Right lobe of liver (tissue), 6 donors: ENCODE measurements at regions not wholly inside any gene's neighbourhood (a gene's known extent, or its start where the extent isn't known, plus 50 kb on each side); places are given as distances from the start of the nearest gene placed in this dataset.

Source experiments
- ATAC-seq, 4 donors: fragments of 200-7000 bp; cut with Tn5 transposase; one replicate each; pipeline ENCODE4 v1.9.1; 2020; ENCODE audit warnings: mild to moderate bottlenecking in 4 of 4, moderate library complexity in 4 of 4
- DNase-seq, 3 donors: peaks; one replicate each; pipeline ENCODE4 v3.0.0-alpha.2; 2020
- H3K27ac ChIP-seq, 3 donors: fragments of 200-600 bp; one replicate each; pipeline ENCODE4 v1.8.0; 2022
- H3K27me3 ChIP-seq, 2 donors: fragments of 200-600 bp; one replicate each; pipeline ENCODE4 v1.8.0; 2022
- H3K36me3 ChIP-seq, 4 donors: fragments of 200-600 bp; sonication (generic) in 1 of 4; one replicate each; pipeline versions ENCODE4 v1.5.1 to v1.8.0; 2017 to 2022; ENCODE audit warnings: control low read depth in 1 of 4
- H3K4me1 ChIP-seq, 4 donors: fragments of 200-600 bp; sonication (generic) in 1 of 4; one replicate each; pipeline versions ENCODE4 v1.5.1 to v1.8.0; 2017 to 2022; ENCODE audit warnings: control low read depth in 1 of 4
- H3K4me3 ChIP-seq, 3 donors: fragments of 200-600 bp; one replicate each; pipeline ENCODE4 v1.8.0; 2022
- H3K9me3 ChIP-seq, 4 donors: fragments of 200-600 bp; sonication (generic) in 1 of 4; one replicate each; pipeline versions ENCODE4 v1.5.1 to v1.8.0; 2017 to 2022; ENCODE audit warnings: control low read depth in 1 of 4
- CTCF ChIP-seq, 4 donors: fragments of 200-600 bp in 3 of 4; fragments of 450-650 bp in 1 of 4; IDR thresholded peaks; one replicate each; pipeline versions ENCODE4 v1.5.1 to v1.8.0; 2016 to 2022; ENCODE audit warnings: antibody characterized with exemption in 4 of 4, mild to moderate bottlenecking in 2 of 4
- POLR2A ChIP-seq: fragments of 450-650 bp; IDR thresholded peaks from one replicate; pipeline ENCODE4 v1.6.1; 2017; ENCODE audit warnings: antibody characterized with exemption, mild to moderate bottlenecking
- WGBS: methylation state at CpG from one replicate; pipeline ENCODE4 v1.1.6; 2018; ENCODE audit warnings: low coverage, low lambda C conversion rate; ENCODE audit not compliant: insufficient coverage; ENCODE audit errors: missing lambda C conversion rate; 5-methylcytosine and 5-hydroxymethylcytosine counted together
- intact Hi-C, 2 donors: fragments of 100-400 bp; cut with DNase I; formaldehyde crosslinking; loops; one replicate each; pipeline versions ENCODE4 v1.11.2 to v1.14.1; 2022
- donor health status: DM: no; HTN: yes; CAD: no.
- donor health status: DM: no; HTN: no; CAD: no.
- donor health status: DM: no; HTN: no; CAD: no.
- donor health status: DM: no; HTN: yes; CAD: no.
- donor health status: DM: no; HTN: yes; CAD: no.

GRCh38 chr14:34931206-34931605, 51.6 kb upstream of the SRP54 start:
- peak overlapping the region in 2 of 3 donors; percentile 19 to 52 for H3K27ac ChIP-seq
- H3K36me3 ChIP-seq = no peaks in the 10 kb centered on the region
- H3K4me3 ChIP-seq = no peak overlapping the region
- peak; percentile 51 to 74 (median 68) for ATAC-seq
- DNase-seq = no peak
- 36% methylated on average over 1 of the region's 1 CpG for WGBS
- intact Hi-C loops = no loop called here
- no peaks in the 10 kb centered on the region for H3K4me1 ChIP-seq
- no peaks in the 10 kb centered on the region for H3K9me3 ChIP-seq
- H3K27me3 ChIP-seq = no peaks in the 10 kb centered on the region
- no peak for TF ChIP-seq CTCF (IDR thresholded peaks at IDR 0.05)
- TF ChIP-seq POLR2A = no peak

- WGBS = 32% methylated on average over 4 of the region's 4 CpGs
- H3K36me3 ChIP-seq = no peaks in the 10 kb centered on the region
- TF ChIP-seq CTCF (IDR thresholded peaks at IDR 0.05) = no peak
- no peak for TF ChIP-seq POLR2A
- no peaks in the 10 kb centered on the region for H3K9me3 ChIP-seq
- intact Hi-C loops = no loop called here
- ATAC-seq = peak in 3 of 4 donors; percentile 45 to 57 (median 56)
- H3K4me3 ChIP-seq = no peak overlapping the region
- DNase-seq = no peak
- no peaks in the 10 kb centered on the region for H3K27me3 ChIP-seq
- H3K4me1 ChIP-seq = no peaks in the 10 kb centered on the region
- peak overlapping the region in 2 of 3 donors; percentile 19 to 52 for H3K27ac ChIP-seq
Observed at GRCh38 chr14:34930591-34931091, 52.2 kb upstream of the SRP54 start.

GRCh38 chr14:34926552-34926951, 51.4 kb upstream of the BAZ1A start:
- intact Hi-C loops = no loop called here

More at GRCh38 chr14:34926552-34926951, 51.4 kb upstream of the BAZ1A start:
- Histone ChIP-seq H3K27me3 (no peaks in the 10 kb centered on the region), H3K4me3 (no peak overlapping the region), H3K36me3 (no peaks in the 10 kb centered on the region), H3K27ac (no peak overlapping the region), H3K9me3 (no peaks in the 10 kb centered on the region), H3K4me1 (no peaks in the 10 kb centered on the region)
- no peak for TF ChIP-seq POLR2A
- TF ChIP-seq CTCF (IDR thresholded peaks at IDR 0.05) = no peak
- 94% methylated on average over 1 of the region's 1 CpG for WGBS
- no peak for DNase-seq
- no peak for ATAC-seq
